GM13976 (cell line): ENCODE measurements at regions not wholly inside any gene's neighbourhood (a gene's known extent, or its start where the extent isn't known, plus 50 kb on each side); places are given as distances from the start of the nearest gene placed in this dataset.

Source experiments
- DNase-seq: peaks from one replicate; pipeline ENCODE4 v3.0.0; 2012; ENCODE audit warnings: low spot score
- CTCF ChIP-seq: IDR thresholded peaks from 2 replicates; pipeline ENCODE4 v1.5.1; 2012; ENCODE audit warnings: borderline replicate concordance, mild to moderate bottlenecking; ENCODE audit not compliant: insufficient read depth; ENCODE audit errors: extremely low read depth, missing control alignments, control extremely low read depth
- in situ Hi-C: fragments of 300-500 bp; cut with MboI; formaldehyde crosslinking; loops from one replicate; pipeline ENCODE4 v1.12.0; 2022; ENCODE audit warnings: low sequenced_read_pairs, mixed read lengths, inconsistent platforms; ENCODE audit not compliant: unreplicated experiment

GRCh38 chr2:6506859-6507258, 358.8 kb downstream of the CMPK2 start:
- no peak for DNase-seq
- in situ Hi-C loops: no loop called here
- no peak for TF ChIP-seq CTCF

- TF ChIP-seq CTCF: no peak
- in situ Hi-C loops: no loop called here
- DNase-seq: no peak
These were observed 355.2 kb downstream of the CMPK2 start for GRCh38 chr2:6510532-6510931.

GRCh38 chr2:6512589-6512988, 353.1 kb downstream of the CMPK2 start:
- in situ Hi-C loops: no loop called here
- TF ChIP-seq CTCF: no peak
- DNase-seq: no peak

- no peak for DNase-seq
- TF ChIP-seq CTCF: no peak
- in situ Hi-C loops: no loop called here
These were observed 349.0 kb downstream of the CMPK2 start for GRCh38 chr2:6516674-6517073.

GRCh38 chr2:6518361-6518760, 347.3 kb downstream of the CMPK2 start:
- in situ Hi-C loops: no loop called here
- no peak for TF ChIP-seq CTCF
- DNase-seq: no peak

- no peak for TF ChIP-seq CTCF
- DNase-seq: no peak
- in situ Hi-C loops: no loop called here
These were observed 342.2 kb downstream of the CMPK2 start for GRCh38 chr2:6523476-6523875.
